ENCODE measurements at regions not wholly inside any gene's neighbourhood (a gene's known extent, or its start where the extent isn't known, plus 50 kb on each side); places are given as distances from the start of the nearest gene placed in this dataset.

DNA sequence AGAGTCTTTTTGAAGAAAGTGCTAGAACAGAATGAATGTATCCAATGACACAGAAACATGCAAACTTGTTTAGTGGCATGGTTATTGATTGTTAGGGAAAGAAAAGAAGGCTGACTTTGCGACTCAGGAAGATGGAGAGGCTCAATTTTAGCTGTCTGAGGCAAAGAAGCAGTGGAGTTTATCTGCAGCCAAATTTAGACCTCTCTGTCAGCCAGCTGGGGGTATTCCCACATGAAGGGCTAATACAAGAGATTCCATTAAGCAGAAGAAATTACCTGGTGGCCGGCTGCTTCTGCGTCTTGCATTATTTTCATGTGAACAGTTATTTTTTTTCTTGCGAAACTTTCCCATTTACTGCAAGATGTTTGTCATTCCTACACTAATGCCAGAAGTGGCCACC, 240.2 kb upstream of the NBEA start:
- TF ChIP-seq, protein P1, sequence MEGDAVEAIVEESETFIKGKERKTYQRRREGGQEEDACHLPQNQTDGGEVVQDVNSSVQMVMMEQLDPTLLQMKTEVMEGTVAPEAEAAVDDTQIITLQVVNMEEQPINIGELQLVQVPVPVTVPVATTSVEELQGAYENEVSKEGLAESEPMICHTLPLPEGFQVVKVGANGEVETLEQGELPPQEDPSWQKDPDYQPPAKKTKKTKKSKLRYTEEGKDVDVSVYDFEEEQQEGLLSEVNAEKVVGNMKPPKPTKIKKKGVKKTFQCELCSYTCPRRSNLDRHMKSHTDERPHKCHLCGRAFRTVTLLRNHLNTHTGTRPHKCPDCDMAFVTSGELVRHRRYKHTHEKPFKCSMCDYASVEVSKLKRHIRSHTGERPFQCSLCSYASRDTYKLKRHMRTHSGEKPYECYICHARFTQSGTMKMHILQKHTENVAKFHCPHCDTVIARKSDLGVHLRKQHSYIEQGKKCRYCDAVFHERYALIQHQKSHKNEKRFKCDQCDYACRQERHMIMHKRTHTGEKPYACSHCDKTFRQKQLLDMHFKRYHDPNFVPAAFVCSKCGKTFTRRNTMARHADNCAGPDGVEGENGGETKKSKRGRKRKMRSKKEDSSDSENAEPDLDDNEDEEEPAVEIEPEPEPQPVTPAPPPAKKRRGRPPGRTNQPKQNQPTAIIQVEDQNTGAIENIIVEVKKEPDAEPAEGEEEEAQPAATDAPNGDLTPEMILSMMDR (IDR thresholded peaks at IDR 0.05; ENCODE audit: control extremely low read depth, extremely low read depth, low read depth, missing control alignments) = no peak
- no peak for DNase-seq (ENCODE audit: extremely low spot score)
- CTCF ChIA-PET = no interaction called here
- POLR2A ChIA-PET = no interaction called here

- ChIA-PET CTCF (interaction anchor here (1.0 kb wide), 1 partner anchor 24 kb away, joined by 3 read pairs; no protein-coding TSS in a partner anchor), POLR2A (no interaction called here)
- TF ChIP-seq, protein P1 (IDR thresholded peaks at IDR 0.05; ENCODE audit: control extremely low read depth, extremely low read depth, low read depth, missing control alignments) = no peak
- no peak for DNase-seq (ENCODE audit: extremely low spot score)
Observed at GRCh38 chr13:34708566-34709313, 233.3 kb upstream of the NBEA start.

- POLR2A ChIA-PET = no interaction called here
- DNase-seq (ENCODE audit: extremely low spot score) = no peak
- TF ChIP-seq, protein P1 (IDR thresholded peaks at IDR 0.05; ENCODE audit: control extremely low read depth, extremely low read depth, low read depth, missing control alignments) = no peak
- CTCF ChIA-PET = no interaction called here
Observed at GRCh38 chr13:34719060-34719875, 222.8 kb upstream of the NBEA start.

DNA sequence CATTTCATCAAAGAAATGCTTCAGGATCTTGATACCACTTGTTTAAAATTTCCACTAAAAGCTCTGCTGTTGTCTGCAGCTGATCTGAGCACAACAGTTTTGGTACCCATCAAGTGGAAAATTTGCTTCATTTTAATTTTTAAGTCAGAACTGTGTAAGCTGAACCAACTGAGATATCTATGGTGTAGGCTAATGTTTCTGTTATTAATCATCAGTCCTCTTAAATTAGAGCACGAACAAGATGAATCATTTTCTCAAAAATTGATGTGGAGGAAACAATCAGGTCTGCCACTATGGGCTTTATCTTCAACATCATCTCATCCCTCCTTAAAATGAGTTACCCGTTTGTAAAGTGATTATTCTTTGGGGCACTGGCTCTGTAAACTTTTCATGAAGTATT, 221.5 kb upstream of the NBEA start:
- no peak for DNase-seq (ENCODE audit: extremely low spot score)
- TF ChIP-seq, protein P1 (IDR thresholded peaks at IDR 0.05; ENCODE audit: control extremely low read depth, extremely low read depth, low read depth, missing control alignments) = no peak
- ChIA-PET CTCF (interaction anchor here (1.0 kb wide), 1 partner anchor 17 kb away, joined by 3 read pairs; no protein-coding TSS in a partner anchor), POLR2A (no interaction called here)

GRCh38 chr13:34721631-34722595, 220.2 kb upstream of the NBEA start:
- DNase-seq (ENCODE audit: extremely low spot score) = no peak
- TF ChIP-seq, protein P1 (IDR thresholded peaks at IDR 0.05; ENCODE audit: control extremely low read depth, extremely low read depth, low read depth, missing control alignments) = no peak
- CTCF ChIA-PET = interaction anchor here (0.7 to 1.6 kb wide), 3 partner anchors 10 to 31 kb away, joined by 3 read pairs; no protein-coding TSS in a partner anchor
- POLR2A ChIA-PET = no interaction called here

- no peak for DNase-seq (ENCODE audit: extremely low spot score)
- TF ChIP-seq, protein P1 (IDR thresholded peaks at IDR 0.05; ENCODE audit: control extremely low read depth, extremely low read depth, low read depth, missing control alignments) = no peak
- ChIA-PET CTCF (interaction anchor here (0.7 to 1.6 kb wide), 3 partner anchors 11 to 30 kb away, joined by 3 read pairs; no protein-coding TSS in a partner anchor), POLR2A (no interaction called here)
Observed at GRCh38 chr13:34722922-34723321, 219.1 kb upstream of the NBEA start.

Data from GM10248 (cell line).